H7 (cell line): ENCODE measurements at regions not wholly inside any gene's neighbourhood (a gene's known extent, or its start where the extent isn't known, plus 50 kb on each side); places are given as distances from the start of the nearest gene placed in this dataset.
A peak's percentile ranks its signal among the peaks of the same experiment; 100 is the strongest.

Experiments
- DNase-seq: peaks from one replicate; pipeline ENCODE4 v3.0.0; 2012
- H3K27me3 ChIP-seq: 2 replicates; pipeline ENCODE4 v1.6.0; 2011; ENCODE audit warnings: mild to moderate bottlenecking, low read length; ENCODE audit not compliant: control insufficient read depth, insufficient read depth
- H3K36me3 ChIP-seq: replicated peaks from 2 replicates; pipeline ENCODE4 v1.5.1; 2011; ENCODE audit warnings: low read length; ENCODE audit not compliant: control insufficient read depth, insufficient read depth
- H3K4me3 ChIP-seq: 2 replicates; pipeline ENCODE4 v1.5.1; 2011; ENCODE audit warnings: low read depth, mild to moderate bottlenecking, control low read depth, low read length, moderate library complexity; ENCODE audit not compliant: insufficient read depth

GRCh38 chr17:69757688-69758430, 317.2 kb upstream of the KCNJ16 start:
- Histone ChIP-seq H3K36me3 (no peaks in the 10 kb centered on the region), H3K4me3 (no peak overlapping the region), H3K27me3 (no peaks in the 10 kb centered on the region)
- DNase-seq, result no peak

GRCh38 chr17:69760562-69760961, 314.5 kb upstream of the KCNJ16 start:
- no peak overlapping the region for H3K4me3 ChIP-seq
- no peaks in the 10 kb centered on the region for H3K36me3 ChIP-seq
- no peak for DNase-seq
- H3K27me3 ChIP-seq, result no peaks in the 10 kb centered on the region

GRCh38 chr17:69761011-69761410, 314.0 kb upstream of the KCNJ16 start:
- DNase-seq, result no peak
- Histone ChIP-seq H3K36me3 (no peaks in the 10 kb centered on the region), H3K4me3 (no peak overlapping the region), H3K27me3 (no peaks in the 10 kb centered on the region)

GRCh38 chr17:69761767-69762321, 313.2 kb upstream of the KCNJ16 start:
- no peaks in the 10 kb centered on the region for H3K36me3 ChIP-seq
- no peak overlapping the region for H3K4me3 ChIP-seq
- no peaks in the 10 kb centered on the region for H3K27me3 ChIP-seq
- peak; percentile 4 for DNase-seq

DNA sequence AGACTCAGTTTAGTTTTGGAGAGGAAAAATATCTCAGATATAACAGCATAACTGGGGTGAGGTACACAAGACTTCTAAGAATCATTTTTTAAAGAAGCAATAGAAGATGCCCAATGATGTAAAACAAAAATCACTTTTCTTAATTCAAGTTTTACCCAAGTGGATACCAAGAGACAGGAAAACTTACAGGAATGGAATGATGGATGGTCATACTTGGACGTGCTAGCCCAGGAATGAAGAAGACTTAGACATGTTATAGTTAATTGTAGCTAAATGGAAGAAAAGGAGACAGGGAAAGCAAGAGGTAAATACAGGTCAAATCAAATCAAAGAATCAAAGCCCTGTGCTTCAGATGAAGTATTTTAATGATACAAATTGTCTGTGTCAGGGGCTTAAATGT, 312.7 kb upstream of the KCNJ16 start:
- Histone ChIP-seq H3K36me3 (no peaks in the 10 kb centered on the region), H3K27me3 (no peaks in the 10 kb centered on the region), H3K4me3 (no peak overlapping the region)
- no peak for DNase-seq

DNA sequence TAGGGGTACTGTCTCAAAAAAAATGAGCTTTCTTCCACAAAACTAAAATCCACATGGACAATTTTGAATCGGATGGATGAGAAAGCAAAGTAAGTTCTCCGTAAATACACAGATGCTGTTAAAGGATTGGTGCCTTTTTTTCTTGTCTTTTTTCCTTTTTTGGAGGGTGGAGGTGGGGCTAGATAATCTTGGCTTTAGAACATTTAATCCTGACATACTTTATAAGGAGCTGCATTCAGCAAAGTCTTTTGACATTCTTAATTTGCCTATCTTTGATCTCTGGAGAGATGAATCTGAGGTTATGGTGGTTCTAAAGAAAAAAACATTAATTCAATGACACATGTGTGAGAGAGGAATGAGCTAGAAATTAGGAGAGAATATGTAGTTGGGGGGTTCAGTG, 312.3 kb upstream of the KCNJ16 start:
- no peaks in the 10 kb centered on the region for H3K27me3 ChIP-seq
- no peak overlapping the region for H3K4me3 ChIP-seq
- no peaks in the 10 kb centered on the region for H3K36me3 ChIP-seq
- no peak for DNase-seq

GRCh38 chr17:69763503-69763902, 311.5 kb upstream of the KCNJ16 start:
- H3K27me3 ChIP-seq, result no peaks in the 10 kb centered on the region
- no peaks in the 10 kb centered on the region for H3K36me3 ChIP-seq
- DNase-seq, result no peak
- H3K4me3 ChIP-seq, result no peak overlapping the region

DNA sequence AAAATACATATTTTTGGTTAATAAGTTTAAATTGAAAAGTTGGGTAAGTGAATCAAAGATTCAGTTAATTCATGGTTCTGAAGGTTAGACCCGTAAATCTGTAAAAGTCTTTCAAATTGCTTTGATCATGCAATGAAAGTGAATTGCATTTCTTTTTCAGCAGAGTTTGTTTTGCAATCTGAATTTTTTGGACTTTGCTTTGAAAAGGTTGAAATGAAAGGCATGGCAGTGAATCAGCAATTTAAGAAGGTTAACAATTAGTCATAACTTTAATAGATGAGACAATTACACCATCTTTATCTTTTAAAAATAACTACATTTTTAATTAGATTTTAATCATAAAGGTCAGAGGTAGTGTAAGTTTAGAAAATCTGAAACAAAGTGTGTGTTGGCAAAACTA, 310.9 kb upstream of the KCNJ16 start:
- DNase-seq, result no peak
- H3K27me3 ChIP-seq, result no peaks in the 10 kb centered on the region
- no peaks in the 10 kb centered on the region for H3K36me3 ChIP-seq
- H3K4me3 ChIP-seq, result no peak overlapping the region

GRCh38 chr17:69769050-69769449, 306.0 kb upstream of the KCNJ16 start:
- DNase-seq, result no peak
- no peaks in the 10 kb centered on the region for H3K36me3 ChIP-seq

DNA sequence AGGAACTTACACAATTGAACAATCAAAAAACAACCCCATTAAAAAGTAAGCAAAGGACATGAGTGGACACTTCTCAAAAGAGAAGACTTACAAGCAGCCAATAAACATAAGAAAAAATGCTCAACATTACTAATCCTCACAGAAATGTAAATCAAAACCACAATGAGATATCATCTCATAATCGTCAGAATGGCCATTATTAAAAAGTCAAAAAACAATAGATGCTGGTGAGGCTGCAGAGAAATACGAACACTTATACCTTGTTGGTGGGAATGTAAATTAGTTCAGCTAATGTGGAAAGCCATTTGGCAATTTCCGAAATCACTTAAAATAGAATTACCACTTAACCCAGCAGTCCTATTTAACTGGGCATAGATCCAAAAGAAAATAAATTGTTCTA, 301.9 kb upstream of the KCNJ16 start:
- no peaks in the 10 kb centered on the region for H3K36me3 ChIP-seq
- no peak for DNase-seq
- H3K27me3 ChIP-seq, result no peaks in the 10 kb centered on the region
- H3K4me3 ChIP-seq, result no peak overlapping the region

More at GRCh38 chr17:69769050-69769449, 306.0 kb upstream of the KCNJ16 start:
- no peaks in the 10 kb centered on the region for H3K27me3 ChIP-seq
- no peak overlapping the region for H3K4me3 ChIP-seq

DNA sequence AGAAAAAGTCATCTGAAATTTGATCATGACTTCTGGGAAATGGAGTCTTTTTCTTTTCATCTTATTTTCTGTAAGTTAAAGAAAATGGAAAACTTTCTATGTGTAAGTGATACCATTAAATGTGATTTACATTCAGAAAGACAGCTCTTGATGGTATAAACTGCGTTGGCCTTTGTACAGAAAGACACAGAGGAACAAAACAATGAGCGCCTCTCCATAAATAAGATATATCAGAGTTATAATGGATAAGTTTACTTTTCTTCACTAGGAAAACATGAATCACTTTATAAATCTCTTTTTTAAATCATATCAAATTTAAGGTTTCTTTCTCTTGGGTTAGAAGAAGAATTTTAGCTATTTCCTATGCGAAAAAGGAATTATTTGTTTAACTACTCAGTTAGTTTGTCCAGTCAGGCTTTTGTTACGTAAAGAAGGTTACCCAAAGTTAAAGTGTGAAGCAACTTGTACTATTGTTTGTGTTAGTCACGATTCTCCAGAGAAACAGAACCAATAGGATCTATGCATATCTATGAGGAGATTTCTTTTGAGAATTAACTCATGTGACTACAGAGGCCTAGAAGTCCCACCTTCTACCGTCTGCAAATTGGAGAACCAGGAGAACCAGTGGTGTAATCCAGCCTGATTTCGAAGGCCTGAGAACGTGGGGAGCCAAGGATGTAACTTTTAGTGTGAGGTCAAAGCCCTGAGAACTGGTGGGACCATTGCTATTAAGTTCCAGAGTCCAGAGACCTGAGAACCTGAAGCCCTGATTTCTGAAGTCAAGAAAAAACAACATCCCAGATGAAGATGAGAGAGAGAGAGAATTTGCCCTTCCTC, 295.4 kb upstream of the KCNJ16 start:
- DNase-seq, result no peak
- Histone ChIP-seq H3K27me3 (no peaks in the 10 kb centered on the region), H3K4me3 (no peak overlapping the region), H3K36me3 (no peaks in the 10 kb centered on the region)

DNA sequence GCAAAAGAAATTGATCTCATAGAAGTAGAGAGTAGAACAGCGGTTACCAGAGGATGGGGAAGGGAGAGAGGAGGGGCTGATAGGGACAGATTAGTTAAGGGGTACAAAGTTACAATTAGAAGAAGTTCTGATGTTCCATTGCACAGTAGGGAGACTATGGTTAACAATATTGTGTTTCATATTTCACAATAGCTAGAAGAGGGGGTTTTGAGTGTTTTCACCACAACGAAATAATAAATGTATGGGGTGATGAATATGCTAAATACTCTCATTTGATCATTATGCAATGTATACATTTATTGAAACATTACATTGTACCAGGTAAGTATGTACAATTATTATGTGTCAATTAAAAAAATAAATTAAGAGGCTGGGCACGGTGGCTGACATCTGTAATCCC, 291.2 kb upstream of the KCNJ16 start:
- no peaks in the 10 kb centered on the region for H3K27me3 ChIP-seq
- H3K4me3 ChIP-seq, result no peak overlapping the region

DNA sequence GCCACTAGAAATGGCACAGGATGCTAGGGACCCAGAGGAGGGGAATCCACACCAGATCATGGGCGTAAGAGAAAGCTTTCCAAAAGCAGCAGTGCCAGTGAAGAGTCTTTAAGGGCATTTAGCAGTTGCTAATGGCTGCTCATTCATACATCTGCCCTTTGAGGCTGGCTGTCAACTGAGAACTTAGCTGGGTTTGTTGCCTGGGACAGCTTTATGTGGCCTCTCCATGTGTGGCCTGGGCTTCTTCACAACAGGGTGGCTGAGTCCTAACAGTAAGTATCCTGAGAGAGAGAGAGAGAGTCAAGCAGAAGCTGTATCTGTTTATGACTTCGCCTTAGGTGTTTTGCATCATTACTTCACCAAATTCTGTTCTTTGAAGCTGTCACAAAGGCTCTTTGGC, 286.1 kb upstream of the KCNJ16 start:
- Histone ChIP-seq H3K27me3 (no peaks in the 10 kb centered on the region), H3K36me3 (no peaks in the 10 kb centered on the region), H3K4me3 (no peak overlapping the region)
- DNase-seq, result no peak

More for the DNA sequence above, 291.2 kb upstream of the KCNJ16 start:
- no peak for DNase-seq
- no peaks in the 10 kb centered on the region for H3K36me3 ChIP-seq

DNA sequence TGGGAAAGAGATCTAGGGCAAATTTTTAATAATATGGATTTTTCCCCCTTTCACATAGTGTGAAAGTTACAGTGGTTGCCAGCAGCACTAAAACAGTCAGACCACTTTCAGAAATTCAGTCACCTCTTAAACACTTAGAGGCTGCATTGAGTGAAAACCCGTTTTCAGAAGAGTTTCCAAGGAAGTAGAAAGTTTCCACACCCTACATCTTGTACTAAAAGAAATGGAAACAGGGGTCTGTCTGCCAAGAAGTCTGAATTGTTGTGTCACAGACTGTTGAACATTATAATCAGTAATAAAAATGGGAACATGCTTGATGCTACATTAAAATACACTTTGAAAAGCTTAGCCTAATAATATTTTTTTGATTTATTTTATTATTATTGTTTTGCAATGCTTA, 278.9 kb upstream of the KCNJ16 start:
- no peak overlapping the region for H3K4me3 ChIP-seq
- DNase-seq, result no peak
- H3K27me3 ChIP-seq, result no peaks in the 10 kb centered on the region
- no peaks in the 10 kb centered on the region for H3K36me3 ChIP-seq

- H3K36me3 ChIP-seq, result no peaks in the 10 kb centered on the region
- H3K27me3 ChIP-seq, result no peaks in the 10 kb centered on the region
- no peak for DNase-seq
- no peak overlapping the region for H3K4me3 ChIP-seq
Measured at GRCh38 chr17:69800870-69801269, 274.2 kb upstream of the KCNJ16 start.
